ENCODE measurements at regions not wholly inside any gene's neighbourhood (a gene's known extent, or its start where the extent isn't known, plus 50 kb on each side); places are given as distances from the start of the nearest gene placed in this dataset.
"Not testable (repeated sequence)": the region's sequence is repeated elsewhere in the genome, so short reads cannot be mapped to it uniquely, and the experiment has no call there.

- TF ChIP-seq, protein P1, sequence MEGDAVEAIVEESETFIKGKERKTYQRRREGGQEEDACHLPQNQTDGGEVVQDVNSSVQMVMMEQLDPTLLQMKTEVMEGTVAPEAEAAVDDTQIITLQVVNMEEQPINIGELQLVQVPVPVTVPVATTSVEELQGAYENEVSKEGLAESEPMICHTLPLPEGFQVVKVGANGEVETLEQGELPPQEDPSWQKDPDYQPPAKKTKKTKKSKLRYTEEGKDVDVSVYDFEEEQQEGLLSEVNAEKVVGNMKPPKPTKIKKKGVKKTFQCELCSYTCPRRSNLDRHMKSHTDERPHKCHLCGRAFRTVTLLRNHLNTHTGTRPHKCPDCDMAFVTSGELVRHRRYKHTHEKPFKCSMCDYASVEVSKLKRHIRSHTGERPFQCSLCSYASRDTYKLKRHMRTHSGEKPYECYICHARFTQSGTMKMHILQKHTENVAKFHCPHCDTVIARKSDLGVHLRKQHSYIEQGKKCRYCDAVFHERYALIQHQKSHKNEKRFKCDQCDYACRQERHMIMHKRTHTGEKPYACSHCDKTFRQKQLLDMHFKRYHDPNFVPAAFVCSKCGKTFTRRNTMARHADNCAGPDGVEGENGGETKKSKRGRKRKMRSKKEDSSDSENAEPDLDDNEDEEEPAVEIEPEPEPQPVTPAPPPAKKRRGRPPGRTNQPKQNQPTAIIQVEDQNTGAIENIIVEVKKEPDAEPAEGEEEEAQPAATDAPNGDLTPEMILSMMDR (IDR thresholded peaks at IDR 0.05) = not testable (repeated sequence)
- not testable (repeated sequence) for TF ChIP-seq POLR2A (IDR thresholded peaks at IDR 0.05)
These were observed 342.0 kb upstream of the KIAA1217 start for GRCh38 chr10:23866985-23867384.
